GM19397 (cell line): ENCODE measurements at regions not wholly inside any gene's neighbourhood (a gene's known extent, or its start where the extent isn't known, plus 50 kb on each side); places are given as distances from the start of the nearest gene placed in this dataset.
"Not testable (repeated sequence)": the region's sequence is repeated elsewhere in the genome, so short reads cannot be mapped to it uniquely, and the experiment has no call there.

Experiments used
- ATAC-seq: cut with Tn5 transposase; IDR thresholded peaks from one replicate; pipeline ENCODE4 v1.9.1; 2021; ENCODE audit warnings: mild to moderate bottlenecking, moderate library complexity; ENCODE audit not compliant: unreplicated experiment

- no peak for ATAC-seq
Measured at GRCh38 chr1:196160066-196160795, 448.0 kb downstream of the KCNT2 start.

GRCh38 chr1:196155586-196155985 is 452.7 kb downstream of the KCNT2 start:
- no peak for ATAC-seq

GRCh38 chr1:196152975-196153374 is 455.3 kb downstream of the KCNT2 start:
- no peak for ATAC-seq

GRCh38 chr1:196152086-196152485 is 456.2 kb downstream of the KCNT2 start:
- no peak for ATAC-seq

DNA sequence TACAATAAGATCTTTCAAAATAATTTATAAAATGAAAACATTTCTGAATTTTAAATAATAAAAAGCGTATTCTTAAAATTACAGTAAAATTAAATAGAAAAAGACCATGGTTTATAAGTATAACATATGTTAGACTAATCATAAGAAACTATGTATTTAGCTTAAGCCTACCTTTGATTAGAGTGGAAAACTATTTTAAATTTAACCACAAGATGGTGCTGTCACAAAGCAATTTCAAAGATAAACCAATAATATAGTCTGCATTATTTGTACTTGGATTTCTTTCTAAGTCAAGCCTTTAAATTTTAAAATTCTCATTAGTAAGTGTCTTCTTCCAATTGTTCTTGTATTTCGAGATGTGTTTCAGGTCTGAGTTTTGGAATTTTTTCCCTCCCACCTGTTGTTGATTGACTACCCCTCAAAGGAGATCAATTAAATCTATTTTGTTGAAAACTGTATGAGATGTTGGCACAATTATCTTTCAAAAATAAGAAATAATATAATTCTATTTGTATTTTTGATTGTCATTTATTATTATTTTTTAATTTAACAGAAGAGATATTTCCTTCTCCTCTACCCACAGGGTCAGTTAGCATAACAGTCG is 459.8 kb downstream of the KCNT2 start:
- ATAC-seq, result no peak

DNA sequence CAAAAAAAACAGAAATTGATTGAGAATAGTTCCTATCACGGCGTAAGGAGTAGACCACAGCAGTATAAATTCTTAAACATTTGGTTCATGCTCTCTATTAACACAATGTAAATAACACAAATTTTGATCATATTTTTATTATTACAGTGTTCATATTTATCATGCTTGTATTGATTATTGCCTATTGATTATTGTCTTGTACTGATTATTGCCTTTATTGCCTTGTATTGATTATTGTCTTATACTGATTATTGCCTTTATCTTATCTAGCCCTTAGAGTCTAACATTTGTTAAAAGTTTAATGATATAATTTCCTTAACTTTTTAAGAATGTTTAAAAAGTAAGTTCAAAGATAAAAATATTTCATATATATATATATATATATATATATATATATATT is 460.7 kb downstream of the KCNT2 start:
- no peak for ATAC-seq

GRCh38 chr1:196145151-196145550 is 463.1 kb downstream of the KCNT2 start:
- ATAC-seq, result not testable (repeated sequence)

- ATAC-seq, result no peak
Measured at GRCh38 chr1:196144588-196144987, 463.7 kb downstream of the KCNT2 start.

DNA sequence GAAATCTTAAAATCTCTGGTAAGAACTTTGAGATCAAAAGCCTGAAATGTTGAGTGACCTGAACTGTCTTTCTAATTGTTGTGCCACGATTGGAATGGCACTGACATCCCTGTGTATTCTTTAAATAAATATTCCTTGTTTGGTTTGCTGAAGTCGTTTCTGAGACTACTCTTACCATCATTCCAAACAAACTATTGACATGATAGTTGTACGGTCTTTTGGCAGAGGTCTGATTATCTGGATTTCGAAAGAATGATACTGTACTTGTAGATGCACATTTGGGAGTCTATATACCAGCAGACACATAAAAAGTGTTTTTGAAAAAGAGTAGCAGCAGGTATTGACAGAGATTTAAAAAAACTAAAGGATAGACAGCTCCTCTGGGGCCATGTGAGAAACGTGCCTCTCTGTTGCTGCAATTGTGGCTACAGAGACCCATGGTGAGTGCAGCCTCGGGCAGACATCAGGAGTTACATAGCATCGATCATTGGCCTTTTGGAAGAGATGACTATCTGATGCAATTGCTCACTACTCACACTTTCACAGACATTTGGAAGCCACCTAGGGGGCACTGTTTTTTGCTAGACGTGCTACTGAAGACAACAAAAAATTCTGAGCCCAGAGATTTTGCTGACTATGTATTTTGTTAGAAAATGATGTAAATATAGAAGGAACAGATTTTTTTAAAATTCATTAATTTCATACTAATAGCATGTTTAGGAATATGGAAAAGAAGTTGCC is 464.5 kb downstream of the KCNT2 start:
- no peak for ATAC-seq

DNA sequence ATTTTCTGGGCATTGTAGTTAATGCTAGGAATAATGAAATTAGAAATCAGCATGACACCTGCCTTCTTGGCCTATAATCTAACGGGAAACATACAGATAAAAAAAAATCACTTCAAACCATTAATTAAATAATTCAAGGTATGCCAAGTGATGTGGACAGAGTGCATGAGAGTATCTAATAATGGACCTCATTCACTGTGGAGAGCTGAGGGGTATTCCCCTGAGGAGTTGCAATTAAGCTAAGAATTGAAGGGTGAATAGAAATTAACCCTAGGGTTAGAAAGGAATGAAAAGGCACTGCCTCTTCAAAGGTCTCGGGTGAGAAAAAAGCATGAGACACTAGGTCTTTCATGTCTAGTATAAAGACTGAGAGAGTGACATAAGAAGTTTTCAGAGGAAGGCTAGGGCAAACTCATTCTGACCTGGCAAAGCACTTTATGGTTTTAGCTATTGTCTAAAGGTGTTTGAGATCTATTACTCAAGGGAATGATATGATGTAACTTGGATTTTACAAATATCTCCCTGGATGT is 466.1 kb downstream of the KCNT2 start:
- no peak for ATAC-seq

DNA sequence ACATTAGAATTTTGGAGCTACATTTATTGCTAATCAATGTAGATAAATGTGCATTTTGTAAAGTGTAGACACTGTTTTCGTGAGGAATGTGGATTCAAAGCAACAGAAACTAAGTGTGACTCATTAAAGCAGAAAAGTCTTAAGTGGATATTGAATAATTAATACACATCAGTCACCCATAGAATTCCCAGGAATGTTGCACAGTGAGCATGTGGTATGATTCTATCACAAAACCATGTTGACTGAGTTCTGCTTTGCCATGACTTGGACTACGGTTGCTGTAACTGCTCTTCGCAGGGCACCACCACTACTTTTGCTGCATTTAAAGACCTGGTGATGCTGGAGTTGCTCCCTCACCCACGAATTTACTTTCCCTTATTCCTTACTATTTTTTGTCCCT is 471.8 kb downstream of the KCNT2 start:
- ATAC-seq, result no peak

- no peak for ATAC-seq
Measured at GRCh38 chr1:196131691-196132090, 476.5 kb downstream of the KCNT2 start.

GRCh38 chr1:196128835-196129234 is 479.4 kb downstream of the KCNT2 start:
- ATAC-seq, result no peak

DNA sequence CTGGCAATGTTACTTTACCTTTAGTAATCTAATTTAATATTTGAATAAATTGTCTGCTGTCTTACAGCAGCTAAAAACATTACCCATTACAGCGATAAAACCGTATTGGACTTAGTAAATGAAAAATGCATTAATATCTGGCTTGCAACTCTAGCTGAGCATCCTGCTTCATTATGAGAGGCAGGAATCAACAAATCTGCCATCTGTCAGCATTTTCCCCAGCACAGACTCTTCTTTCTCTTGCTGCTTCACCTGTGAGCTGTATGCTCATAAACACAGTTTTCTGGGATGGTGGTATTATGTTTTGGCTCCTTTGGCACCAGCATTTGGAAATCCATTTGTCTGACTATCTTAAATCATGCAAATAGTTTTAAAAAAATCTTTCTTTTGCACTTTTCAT is 487.1 kb downstream of the KCNT2 start:
- ATAC-seq, result no peak

- ATAC-seq, result no peak
Measured at GRCh38 chr1:196115646-196116045, 492.6 kb downstream of the KCNT2 start.

DNA sequence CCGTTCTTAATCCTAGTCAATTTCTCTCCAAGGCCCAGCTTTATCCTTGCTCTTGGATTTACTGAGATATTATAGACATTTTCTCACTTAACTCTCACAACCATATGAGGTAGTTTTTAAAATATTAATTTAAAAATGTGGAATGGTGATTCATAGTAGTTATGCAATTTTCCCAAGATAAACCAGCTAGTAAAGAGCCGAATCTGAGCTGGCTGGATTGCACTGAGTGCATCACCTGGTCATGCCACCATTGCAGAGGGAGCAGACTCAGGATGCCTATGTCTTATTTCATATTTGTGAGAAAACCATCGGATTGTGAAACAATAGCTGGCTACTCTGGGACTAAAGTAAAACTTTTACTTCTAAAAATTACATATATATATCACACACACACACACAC is 494.0 kb downstream of the KCNT2 start:
- ATAC-seq, result no peak

DNA sequence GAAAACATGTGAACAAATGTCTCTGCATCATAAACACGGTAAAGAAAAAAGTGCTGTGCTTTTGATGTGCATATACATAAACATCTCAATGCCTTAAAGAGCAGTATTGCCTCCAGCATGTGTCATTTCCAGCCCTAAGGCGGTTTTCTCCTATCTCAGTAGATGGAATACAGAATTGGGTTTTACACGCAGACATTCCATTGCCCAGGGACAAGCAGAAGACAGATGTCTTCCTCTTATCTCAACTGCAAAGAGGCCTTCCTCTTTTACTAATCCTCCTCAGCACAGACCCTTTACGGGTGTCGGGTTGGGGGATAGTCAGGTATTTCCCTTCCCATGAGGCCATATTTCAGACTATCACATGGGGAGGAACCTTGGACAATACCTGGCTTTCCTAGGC is 499.2 kb downstream of the KCNT2 start:
- not testable (repeated sequence) for ATAC-seq

- no peak for ATAC-seq
Measured at GRCh38 chr1:196105901-196106300, 502.3 kb downstream of the KCNT2 start.

DNA sequence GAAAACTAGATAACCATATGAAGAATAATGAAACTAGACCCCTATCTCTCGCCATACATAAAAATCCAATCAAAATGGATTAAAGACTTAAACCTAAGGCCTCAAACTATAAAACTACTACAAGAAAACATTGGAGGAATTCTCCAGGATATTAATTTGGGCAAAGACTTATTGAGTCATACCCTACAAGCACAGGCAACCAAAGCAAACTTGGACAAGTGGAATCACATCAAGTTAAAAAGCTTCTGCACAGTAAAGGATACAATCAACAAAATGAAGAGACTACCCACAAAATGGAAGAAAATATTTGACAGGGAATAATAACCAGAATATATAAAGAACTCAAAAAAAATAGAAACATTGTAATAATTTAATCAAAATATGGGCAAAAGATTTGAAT is 505.4 kb downstream of the KCNT2 start:
- no peak for ATAC-seq

- no peak for ATAC-seq
Measured at GRCh38 chr1:196098000-196098399, 510.2 kb downstream of the KCNT2 start.

DNA sequence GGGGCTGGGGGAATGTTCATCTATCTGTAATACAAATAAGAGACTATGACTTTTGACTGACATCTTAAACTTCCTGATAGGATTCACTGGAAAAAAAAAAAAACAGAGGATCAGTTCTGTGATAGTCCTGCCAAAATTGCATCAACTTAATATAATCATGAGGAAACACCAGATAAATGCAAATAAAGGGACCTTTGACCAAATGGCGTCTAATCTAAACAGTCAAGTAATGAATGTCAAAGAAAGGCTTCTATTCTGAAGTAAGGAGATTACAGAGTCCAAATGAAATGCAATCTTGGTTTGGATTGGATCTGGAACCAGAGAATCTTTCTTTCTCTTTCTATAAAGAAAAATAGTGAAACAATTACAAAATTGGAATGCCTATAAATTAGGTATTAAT is 513.4 kb downstream of the KCNT2 start:
- no peak for ATAC-seq
